ENCODE measurements at regions not wholly inside any gene's neighbourhood (a gene's known extent, or its start where the extent isn't known, plus 50 kb on each side); places are given as distances from the start of the nearest gene placed in this dataset.

- CTCF ChIA-PET: no interaction called here
- no peak for ATAC-seq
- no peak for DNase-seq
- Mint-ChIP-seq H3K4me3 (no peak overlapping the region), H3K27ac (no peak overlapping the region), H3K36me3 (ENCODE audit: low read depth) (no peaks in the 10 kb centered on the region), H3K27me3 (peaks cover 11% of the 10 kb centered on the region), H3K9me3 (ENCODE audit: low read depth) (peaks cover 13% of the 10 kb centered on the region), H3K4me1 (peaks cover 2% of the 10 kb centered on the region)
- intact Hi-C loops (cut with DNase I, micrococcal nuclease): no loop called here
- POLR2A ChIA-PET: no interaction called here
Observed at GRCh38 chr18:78546281-78546680, 433.3 kb upstream of the SALL3 start.

GRCh38 chr18:78547817-78548216, 431.8 kb upstream of the SALL3 start:
- no peak for ATAC-seq
- H3K4me1 Mint-ChIP-seq: no peaks in the 10 kb centered on the region
- no peak for DNase-seq
- H3K27ac Mint-ChIP-seq: no peak overlapping the region
- CTCF ChIA-PET: no interaction called here
- H3K9me3 Mint-ChIP-seq (ENCODE audit: low read depth): peaks cover 13% of the 10 kb centered on the region
- intact Hi-C loops (cut with DNase I, micrococcal nuclease): no loop called here
- POLR2A ChIA-PET: no interaction called here
- no peak overlapping the region for H3K4me3 Mint-ChIP-seq
- no peaks in the 10 kb centered on the region for H3K36me3 Mint-ChIP-seq (ENCODE audit: low read depth)
- H3K27me3 Mint-ChIP-seq: peaks cover 11% of the 10 kb centered on the region

GRCh38 chr18:78548261-78549058, 431.2 kb upstream of the SALL3 start:
- H3K27me3 Mint-ChIP-seq: peaks cover 11% of the 10 kb centered on the region
- CTCF ChIA-PET: no interaction called here
- no peak for ATAC-seq

GRCh38 chr18:78549971-78550370, 429.6 kb upstream of the SALL3 start:
- Mint-ChIP-seq H3K36me3 (ENCODE audit: low read depth) (no peaks in the 10 kb centered on the region), H3K4me1 (no peaks in the 10 kb centered on the region), H3K27me3 (peaks cover 11% of the 10 kb centered on the region), H3K27ac (no peak overlapping the region), H3K4me3 (no peak overlapping the region), H3K9me3 (ENCODE audit: low read depth) (peaks cover 20% of the 10 kb centered on the region)
- ChIA-PET CTCF (no interaction called here), POLR2A (no interaction called here)
- intact Hi-C loops (cut with DNase I, micrococcal nuclease): no loop called here
- ATAC-seq (no peak), DNase-seq (no peak)

More at GRCh38 chr18:78548261-78549058, 431.2 kb upstream of the SALL3 start:
- Mint-ChIP-seq H3K27ac (no peak overlapping the region), H3K9me3 (ENCODE audit: low read depth) (peaks cover 13% of the 10 kb centered on the region), H3K4me3 (no peak overlapping the region), H3K4me1 (no peaks in the 10 kb centered on the region), H3K36me3 (ENCODE audit: low read depth) (no peaks in the 10 kb centered on the region)
- POLR2A ChIA-PET: no interaction called here
- DNase-seq: no peak
- intact Hi-C loops (cut with DNase I, micrococcal nuclease): no loop called here

GRCh38 chr18:78554944-78555608, 424.5 kb upstream of the SALL3 start:
- ATAC-seq (no peak), DNase-seq (no peak)
- Mint-ChIP-seq H3K27ac (no peak overlapping the region), H3K4me3 (no peak overlapping the region), H3K9me3 (ENCODE audit: low read depth) (peaks cover 16% of the 10 kb centered on the region), H3K27me3 (no peaks in the 10 kb centered on the region), H3K4me1 (no peaks in the 10 kb centered on the region), H3K36me3 (ENCODE audit: low read depth) (no peaks in the 10 kb centered on the region)
- ChIA-PET POLR2A (no interaction called here), CTCF (no interaction called here)
- intact Hi-C loops (cut with DNase I, micrococcal nuclease): no loop called here

- CTCF ChIA-PET: no interaction called here
- no peaks in the 10 kb centered on the region for H3K27me3 Mint-ChIP-seq
- DNase-seq (no peak), ATAC-seq (no peak)
- no peaks in the 10 kb centered on the region for H3K36me3 Mint-ChIP-seq (ENCODE audit: low read depth)
- H3K4me3 Mint-ChIP-seq: no peak overlapping the region
- POLR2A ChIA-PET: no interaction called here
- intact Hi-C loops (cut with DNase I, micrococcal nuclease): no loop called here
- H3K4me1 Mint-ChIP-seq: no peaks in the 10 kb centered on the region
- peaks cover 16% of the 10 kb centered on the region for H3K9me3 Mint-ChIP-seq (ENCODE audit: low read depth)
- H3K27ac Mint-ChIP-seq: no peak overlapping the region
Observed at GRCh38 chr18:78557371-78557770, 422.2 kb upstream of the SALL3 start.

GRCh38 chr18:78558101-78558810, 421.4 kb upstream of the SALL3 start:
- ATAC-seq (no peak), DNase-seq (no peak)
- CTCF ChIA-PET: no interaction called here
- POLR2A ChIA-PET: no interaction called here
- H3K27me3 Mint-ChIP-seq: no peaks in the 10 kb centered on the region
- H3K4me3 Mint-ChIP-seq: no peak overlapping the region
- H3K4me1 Mint-ChIP-seq: no peaks in the 10 kb centered on the region
- H3K9me3 Mint-ChIP-seq (ENCODE audit: low read depth): peaks cover 16% of the 10 kb centered on the region
- H3K27ac Mint-ChIP-seq: no peak overlapping the region
- H3K36me3 Mint-ChIP-seq (ENCODE audit: low read depth): no peaks in the 10 kb centered on the region
- intact Hi-C loops (cut with DNase I, micrococcal nuclease): no loop called here

GRCh38 chr18:78558948-78559347, 420.7 kb upstream of the SALL3 start:
- CTCF ChIA-PET: no interaction called here
- DNase-seq: no peak
- H3K27me3 Mint-ChIP-seq: no peaks in the 10 kb centered on the region
- no peak overlapping the region for H3K4me3 Mint-ChIP-seq
- intact Hi-C loops (cut with DNase I, micrococcal nuclease): no loop called here
- no peak overlapping the region for H3K27ac Mint-ChIP-seq
- peaks cover 16% of the 10 kb centered on the region for H3K9me3 Mint-ChIP-seq (ENCODE audit: low read depth)
- H3K4me1 Mint-ChIP-seq: no peaks in the 10 kb centered on the region
- POLR2A ChIA-PET: no interaction called here
- no peak for ATAC-seq
- H3K36me3 Mint-ChIP-seq (ENCODE audit: low read depth): no peaks in the 10 kb centered on the region

GRCh38 chr18:78559584-78559983, 420.0 kb upstream of the SALL3 start:
- peaks cover 12% of the 10 kb centered on the region for H3K9me3 Mint-ChIP-seq (ENCODE audit: low read depth)
- CTCF ChIA-PET: no interaction called here
- intact Hi-C loops (cut with DNase I, micrococcal nuclease): no loop called here

GRCh38 chr18:78561757-78562510, 417.7 kb upstream of the SALL3 start:
- ChIA-PET CTCF (no interaction called here), POLR2A (no interaction called here)
- ATAC-seq: no peak
- H3K27ac Mint-ChIP-seq: no peak overlapping the region
- no peak for DNase-seq
- H3K4me3 Mint-ChIP-seq: no peak overlapping the region
- H3K4me1 Mint-ChIP-seq: no peaks in the 10 kb centered on the region
- peaks cover 5% of the 10 kb centered on the region for H3K27me3 Mint-ChIP-seq
- intact Hi-C loops (cut with DNase I, micrococcal nuclease): no loop called here
- no peaks in the 10 kb centered on the region for H3K9me3 Mint-ChIP-seq (ENCODE audit: low read depth)
- H3K36me3 Mint-ChIP-seq (ENCODE audit: low read depth): no peaks in the 10 kb centered on the region

More at GRCh38 chr18:78559584-78559983, 420.0 kb upstream of the SALL3 start:
- ATAC-seq: no peak
- Mint-ChIP-seq H3K27ac (no peak overlapping the region), H3K4me3 (no peak overlapping the region), H3K36me3 (ENCODE audit: low read depth) (no peaks in the 10 kb centered on the region), H3K27me3 (no peaks in the 10 kb centered on the region), H3K4me1 (no peaks in the 10 kb centered on the region)
- POLR2A ChIA-PET: no interaction called here
- DNase-seq: no peak

- H3K9me3 Mint-ChIP-seq (ENCODE audit: low read depth): peaks cover 3% of the 10 kb centered on the region
- POLR2A ChIA-PET: no interaction called here
- no peaks in the 10 kb centered on the region for H3K4me1 Mint-ChIP-seq
- intact Hi-C loops (cut with DNase I, micrococcal nuclease): no loop called here
- ATAC-seq (no peak), DNase-seq (no peak)
- H3K36me3 Mint-ChIP-seq (ENCODE audit: low read depth): no peaks in the 10 kb centered on the region
- H3K27ac Mint-ChIP-seq: no peak overlapping the region
- CTCF ChIA-PET: no interaction called here
- no peak overlapping the region for H3K4me3 Mint-ChIP-seq
- peaks cover 5% of the 10 kb centered on the region for H3K27me3 Mint-ChIP-seq
Observed at GRCh38 chr18:78562531-78562961, 417.1 kb upstream of the SALL3 start.
